ENCODE measurements at regions not wholly inside any gene's neighbourhood (a gene's known extent, or its start where the extent isn't known, plus 50 kb on each side); places are given as distances from the start of the nearest gene placed in this dataset.

- no peaks in the 10 kb centered on the region for H3K36me3 ChIP-seq (replicated peaks in 1 of 2; ENCODE audit: control extremely low read depth in 1 of 2, control insufficient read depth in 1 of 2, extremely low read depth in 1 of 2, insufficient read depth in 2 of 2, low read length in 1 of 2)
- no peak overlapping the region for H2AFZ ChIP-seq (ENCODE audit: insufficient read depth, low read depth, low read length, poor library complexity, severe bottlenecking)
- no peak overlapping the region for H3K27ac ChIP-seq (ENCODE audit: low read length in 2 of 2)
- no peak overlapping the region for H3K4me3 ChIP-seq (ENCODE audit: control extremely low read depth in 1 of 5, extremely low read depth in 1 of 5, insufficient read depth in 1 of 5, low read depth in 2 of 5, low read length in 4 of 5)
- no peaks in the 10 kb centered on the region for H3K9me3 ChIP-seq (ENCODE audit: control extremely low read depth in 1 of 3, control insufficient read depth in 2 of 3, insufficient read depth in 1 of 3, low read length in 2 of 3)
- no peaks in the 10 kb centered on the region for H3K27me3 ChIP-seq (replicated peaks in 1 of 4; ENCODE audit: control extremely low read depth in 1 of 4, control insufficient read depth in 3 of 4, insufficient read depth in 4 of 4, low read length in 3 of 4)
- CTCF ChIA-PET = no interaction called here
- H3K9ac ChIP-seq (ENCODE audit: low read length) = no peak overlapping the region
- no peak overlapping the region for H3K4me2 ChIP-seq (replicated peaks; ENCODE audit: low read depth, low read length, poor library complexity, severe bottlenecking)
- no peaks in the 10 kb centered on the region for H3K27me3 Mint-ChIP-seq
- no peak overlapping the region for H3K4me3 Mint-ChIP-seq
- H3K4me1 Mint-ChIP-seq = no peaks in the 10 kb centered on the region
- no peak overlapping the region for H3K27ac Mint-ChIP-seq
- DNase-seq (no peak), ATAC-seq (ENCODE audit: low read depth) (no peak)
- H3K4me1 ChIP-seq (ENCODE audit: control insufficient read depth in 2 of 2, insufficient read depth in 2 of 2, low read length in 2 of 2) = no peaks in the 10 kb centered on the region
- WGBS (ENCODE audit: insufficient coverage) = no CpG with 5 or more reads among the region's 2 CpGs
- H4K20me1 ChIP-seq (ENCODE audit: control insufficient read depth, insufficient read depth, low read length, poor library complexity, severe bottlenecking) = no peaks in the 10 kb centered on the region
- no peaks in the 10 kb centered on the region for H3K79me2 ChIP-seq (ENCODE audit: control insufficient read depth, insufficient read depth, low read length)
- TF ChIP-seq CTCF (IDR thresholded peaks at IDR 0.05) (no peak), EZH2 (IDR thresholded peaks at IDR 0.05; ENCODE audit: borderline replicate concordance, insufficient read depth, low read depth, low read length, poor library complexity, severe bottlenecking) (no peak)
- peaks cover 3% of the 10 kb centered on the region for H3K9me3 Mint-ChIP-seq (ENCODE audit: insufficient read depth)
- POLR2A ChIA-PET = no interaction called here
- intact Hi-C loops (cut with micrococcal nuclease) = no loop called here
Observed at GRCh38 chr11:105321696-105322095, 182.1 kb upstream of the CARD18 start.

GRCh38 chr11:105315287-105315686, 175.7 kb upstream of the CARD18 start:
- POLR2A ChIA-PET = interaction anchor here (0.5 kb wide), 1 partner anchor 13 kb away, joined by 4 read pairs; no protein-coding TSS in a partner anchor
- H3K9me3 Mint-ChIP-seq (ENCODE audit: insufficient read depth) = no peaks in the 10 kb centered on the region
- no peaks in the 10 kb centered on the region for H3K36me3 ChIP-seq (replicated peaks in 1 of 2; ENCODE audit: control extremely low read depth in 1 of 2, control insufficient read depth in 1 of 2, extremely low read depth in 1 of 2, insufficient read depth in 2 of 2, low read length in 1 of 2)
- no peaks in the 10 kb centered on the region for H4K20me1 ChIP-seq (ENCODE audit: control insufficient read depth, insufficient read depth, low read length, poor library complexity, severe bottlenecking)
- TF ChIP-seq CTCF (IDR thresholded peaks at IDR 0.05) = no peak
- TF ChIP-seq EZH2 (IDR thresholded peaks at IDR 0.05; ENCODE audit: borderline replicate concordance, insufficient read depth, low read depth, low read length, poor library complexity, severe bottlenecking) = no peak
- no peak overlapping the region for H3K9ac ChIP-seq (ENCODE audit: low read length)
- no peaks in the 10 kb centered on the region for H3K27me3 ChIP-seq (replicated peaks in 1 of 4; ENCODE audit: control extremely low read depth in 1 of 4, control insufficient read depth in 3 of 4, insufficient read depth in 4 of 4, low read length in 3 of 4)
- no peaks in the 10 kb centered on the region for H3K4me1 Mint-ChIP-seq
- no peak overlapping the region for H2AFZ ChIP-seq (ENCODE audit: insufficient read depth, low read depth, low read length, poor library complexity, severe bottlenecking)
- intact Hi-C loops (cut with micrococcal nuclease) = no loop called here
- no peak overlapping the region for H3K27ac Mint-ChIP-seq
- CTCF ChIA-PET = no interaction called here
- no peak overlapping the region for H3K4me2 ChIP-seq (replicated peaks; ENCODE audit: low read depth, low read length, poor library complexity, severe bottlenecking)
- H3K27ac ChIP-seq (ENCODE audit: low read length in 2 of 2) = no peak overlapping the region
- H3K79me2 ChIP-seq (ENCODE audit: control insufficient read depth, insufficient read depth, low read length) = no peaks in the 10 kb centered on the region
- H3K9me3 ChIP-seq (ENCODE audit: control extremely low read depth in 1 of 3, control insufficient read depth in 2 of 3, insufficient read depth in 1 of 3, low read length in 2 of 3) = no peaks in the 10 kb centered on the region
- no peak overlapping the region for H3K4me3 ChIP-seq (ENCODE audit: control extremely low read depth in 1 of 5, extremely low read depth in 1 of 5, insufficient read depth in 1 of 5, low read depth in 2 of 5, low read length in 4 of 5)
- H3K4me3 Mint-ChIP-seq = no peak overlapping the region
- no peak for ATAC-seq (ENCODE audit: low read depth)
- WGBS (ENCODE audit: insufficient coverage) = 93% methylated on average over 2 of the region's 2 CpGs
- no peak for DNase-seq
- peaks cover 3% of the 10 kb centered on the region for H3K27me3 Mint-ChIP-seq
- H3K4me1 ChIP-seq (ENCODE audit: control insufficient read depth in 2 of 2, insufficient read depth in 2 of 2, low read length in 2 of 2) = no peaks in the 10 kb centered on the region

All from B cell (primary cell).